ENCODE measurements at regions not wholly inside any gene's neighbourhood (a gene's known extent, or its start where the extent isn't known, plus 50 kb on each side); places are given as distances from the start of the nearest gene placed in this dataset.

DNA sequence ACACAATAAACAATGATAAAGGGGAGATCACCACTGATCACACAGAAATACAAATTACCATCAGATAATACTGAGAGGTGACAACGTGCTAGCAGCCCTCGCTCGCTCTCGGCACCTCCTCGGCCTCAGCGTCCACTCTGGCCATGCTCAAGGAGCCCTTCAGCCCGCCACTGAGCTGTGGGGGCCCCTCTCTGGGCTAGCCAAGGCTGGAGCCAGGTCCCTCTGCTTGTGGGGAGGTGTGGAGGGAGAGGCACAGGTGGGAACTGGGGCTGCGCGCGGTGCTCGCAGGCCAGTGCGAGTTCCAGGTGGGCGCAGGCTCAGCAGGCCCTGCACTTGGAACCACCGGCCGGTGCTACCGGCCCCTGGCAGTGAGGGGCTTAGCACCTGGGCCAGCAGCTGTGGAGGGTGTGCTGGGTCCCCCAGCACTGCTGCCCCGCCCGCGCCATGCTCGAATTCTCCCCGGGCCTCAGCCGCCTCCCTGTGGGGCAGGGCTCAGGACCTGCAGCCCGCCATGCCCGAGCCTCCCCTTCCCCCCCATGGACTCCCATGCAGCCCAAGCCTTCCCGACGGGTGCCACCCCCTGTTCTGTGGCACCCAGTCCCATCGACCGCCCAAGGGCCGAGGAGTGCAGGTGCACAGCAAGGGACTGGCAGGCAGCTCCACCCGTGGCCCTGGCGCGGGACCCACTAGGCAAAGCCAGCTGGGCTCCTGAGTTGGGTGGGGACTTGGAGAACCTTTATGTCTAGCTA lies 340.0 kb upstream of the GULP1 start:
- TF ChIP-seq, protein P1, sequence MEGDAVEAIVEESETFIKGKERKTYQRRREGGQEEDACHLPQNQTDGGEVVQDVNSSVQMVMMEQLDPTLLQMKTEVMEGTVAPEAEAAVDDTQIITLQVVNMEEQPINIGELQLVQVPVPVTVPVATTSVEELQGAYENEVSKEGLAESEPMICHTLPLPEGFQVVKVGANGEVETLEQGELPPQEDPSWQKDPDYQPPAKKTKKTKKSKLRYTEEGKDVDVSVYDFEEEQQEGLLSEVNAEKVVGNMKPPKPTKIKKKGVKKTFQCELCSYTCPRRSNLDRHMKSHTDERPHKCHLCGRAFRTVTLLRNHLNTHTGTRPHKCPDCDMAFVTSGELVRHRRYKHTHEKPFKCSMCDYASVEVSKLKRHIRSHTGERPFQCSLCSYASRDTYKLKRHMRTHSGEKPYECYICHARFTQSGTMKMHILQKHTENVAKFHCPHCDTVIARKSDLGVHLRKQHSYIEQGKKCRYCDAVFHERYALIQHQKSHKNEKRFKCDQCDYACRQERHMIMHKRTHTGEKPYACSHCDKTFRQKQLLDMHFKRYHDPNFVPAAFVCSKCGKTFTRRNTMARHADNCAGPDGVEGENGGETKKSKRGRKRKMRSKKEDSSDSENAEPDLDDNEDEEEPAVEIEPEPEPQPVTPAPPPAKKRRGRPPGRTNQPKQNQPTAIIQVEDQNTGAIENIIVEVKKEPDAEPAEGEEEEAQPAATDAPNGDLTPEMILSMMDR (IDR thresholded peaks at IDR 0.05; ENCODE audit: insufficient read depth, low read depth, low read length, missing control alignments), result no peak
- no peak for DNase-seq (ENCODE audit: low read depth)

DNA sequence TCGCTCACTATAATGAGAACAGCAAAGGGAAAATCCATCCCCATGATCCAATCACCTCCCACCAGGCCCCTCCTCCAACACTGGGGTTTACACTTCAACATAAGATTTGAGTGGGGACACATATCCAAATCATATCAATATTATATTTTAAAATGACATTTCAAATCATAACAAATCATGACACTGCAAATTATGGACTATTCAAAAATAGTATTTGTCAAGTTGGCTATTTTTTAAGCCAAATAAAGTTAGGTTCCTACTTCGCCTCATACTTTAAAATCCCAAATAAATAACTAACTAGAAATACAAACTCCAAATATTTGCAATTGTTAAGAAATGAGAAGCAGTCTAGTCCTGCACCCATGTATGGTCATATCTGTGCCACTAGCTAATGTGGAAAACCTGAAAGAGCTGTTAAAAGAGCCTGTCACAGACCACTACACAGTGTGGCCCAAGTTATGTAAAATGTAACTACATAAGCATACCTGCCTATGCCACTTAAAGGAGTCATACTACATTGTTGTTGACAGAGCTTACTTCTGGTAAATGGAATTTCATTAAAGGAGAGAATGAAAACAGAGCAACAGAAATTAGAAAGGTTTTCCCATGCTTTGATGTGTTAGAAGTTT lies 334.7 kb upstream of the GULP1 start:
- TF ChIP-seq, protein P1 (IDR thresholded peaks at IDR 0.05; ENCODE audit: insufficient read depth, low read depth, low read length, missing control alignments), result no peak
- DNase-seq (ENCODE audit: low read depth), result no peak
- no peak overlapping the region for H3K4me3 ChIP-seq (ENCODE audit: low read length)

More for the DNA sequence above, 340.0 kb upstream of the GULP1 start:
- no peak overlapping the region for H3K4me3 ChIP-seq (ENCODE audit: low read length)

DNA sequence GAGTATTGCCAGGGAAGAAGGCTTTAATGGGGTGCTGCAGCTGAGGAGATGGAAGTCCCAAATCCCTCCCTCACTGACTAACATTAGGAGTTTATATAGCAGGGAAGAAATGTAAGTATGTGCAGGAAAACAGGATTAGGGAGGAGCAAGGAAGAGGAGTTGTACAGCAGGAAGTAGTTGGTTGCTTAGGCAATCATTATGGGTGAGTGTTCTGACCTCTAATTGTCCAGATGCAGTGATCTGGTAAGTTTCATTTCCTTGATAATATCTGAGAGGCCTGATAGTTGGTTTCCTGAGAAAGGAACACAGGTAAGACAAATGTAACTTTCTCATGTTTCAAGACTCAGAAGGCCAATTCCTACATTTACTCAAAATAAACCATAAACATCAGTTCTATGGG lies 331.9 kb upstream of the GULP1 start:
- peak; percentile 88 for DNase-seq (ENCODE audit: low read depth)
- TF ChIP-seq, protein P1 (IDR thresholded peaks at IDR 0.05; ENCODE audit: insufficient read depth, low read depth, low read length, missing control alignments), result no peak
- H3K4me3 ChIP-seq (ENCODE audit: low read length), result no peak overlapping the region

DNA sequence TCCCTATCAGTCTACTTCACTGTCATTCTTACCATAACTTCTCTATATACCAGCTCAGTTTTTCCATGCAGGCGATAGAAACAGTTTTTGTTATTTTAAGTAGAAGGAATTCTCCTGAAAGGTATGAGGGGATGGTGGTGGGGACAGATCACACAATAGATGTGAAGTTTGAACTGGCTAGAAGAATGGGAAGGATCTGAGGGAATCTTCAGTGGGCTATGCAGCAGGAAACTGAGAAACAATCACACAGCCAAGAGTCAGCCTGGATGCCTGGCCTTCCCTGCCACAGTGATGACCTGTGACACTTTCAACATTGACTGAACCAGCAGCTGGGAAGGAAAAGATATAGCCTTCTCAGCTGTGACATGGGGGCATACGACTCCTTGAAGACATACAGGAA lies 329.1 kb upstream of the GULP1 start:
- no peak for DNase-seq (ENCODE audit: low read depth)
- H3K4me3 ChIP-seq (ENCODE audit: low read length), result no peak overlapping the region
- TF ChIP-seq, protein P1 (IDR thresholded peaks at IDR 0.05; ENCODE audit: insufficient read depth, low read depth, low read length, missing control alignments), result no peak

DNA sequence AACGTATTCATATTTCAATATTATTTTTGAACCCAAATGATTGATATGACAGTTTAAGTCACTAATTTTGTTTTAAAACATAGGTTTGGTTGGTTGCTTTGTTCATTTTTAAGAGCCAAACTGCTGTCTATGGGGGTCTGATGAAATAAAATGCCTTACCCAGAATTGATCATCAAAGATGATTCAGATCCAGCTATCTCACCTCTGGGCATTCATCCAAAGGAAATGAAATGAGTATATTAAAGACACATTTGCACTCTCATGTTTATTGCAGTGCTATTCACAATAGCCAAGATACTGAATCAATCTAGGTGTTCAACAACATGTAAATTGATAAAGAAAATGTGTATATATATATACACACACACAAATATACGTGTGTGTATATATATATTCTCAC lies 326.9 kb upstream of the GULP1 start:
- peak; percentile 80 for DNase-seq (ENCODE audit: low read depth)
- no peak overlapping the region for H3K4me3 ChIP-seq (ENCODE audit: low read length)
- TF ChIP-seq, protein P1 (IDR thresholded peaks at IDR 0.05; ENCODE audit: insufficient read depth, low read depth, low read length, missing control alignments), result no peak

DNA sequence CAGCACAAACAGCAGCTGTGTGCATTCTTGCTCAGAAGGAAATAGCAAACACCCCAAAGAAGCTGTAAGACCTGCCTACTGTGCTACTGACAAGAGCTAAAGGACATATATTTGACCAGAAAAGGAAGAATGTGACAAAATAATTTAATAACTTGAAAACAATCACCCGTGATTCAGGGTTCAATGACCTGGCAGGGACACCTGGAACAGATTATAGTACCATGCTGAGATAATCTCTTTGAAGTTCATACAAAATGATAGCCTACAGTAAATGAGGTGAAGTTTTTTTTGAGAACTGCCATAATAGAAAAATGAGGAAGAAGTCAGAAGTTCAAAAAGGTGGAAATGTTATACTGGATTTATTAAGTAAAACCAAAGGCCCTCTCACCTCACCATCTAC lies 324.8 kb upstream of the GULP1 start:
- TF ChIP-seq, protein P1 (IDR thresholded peaks at IDR 0.05; ENCODE audit: insufficient read depth, low read depth, low read length, missing control alignments), result no peak
- H3K4me3 ChIP-seq (ENCODE audit: low read length), result no peak overlapping the region
- no peak for DNase-seq (ENCODE audit: low read depth)
